C4-2B (cell line): ENCODE measurements at regions not wholly inside any gene's neighbourhood (a gene's known extent, or its start where the extent isn't known, plus 50 kb on each side); places are given as distances from the start of the nearest gene placed in this dataset.

ENCODE experiments used
- H3K27ac ChIP-seq: fragments of 450-650 bp; 2 replicates; pipeline ENCODE4 v1.5.1; 2017
- CTCF ChIP-seq: fragments of 450-650 bp; conservative IDR thresholded peaks from 2 replicates; pipeline ENCODE4 v1.5.1; 2017; ENCODE audit warnings: mild to moderate bottlenecking
- ZFX ChIP-seq: fragments of 450-650 bp; IDR thresholded peaks from 2 replicates; pipeline ENCODE4 v1.6.1; 2017

DNA sequence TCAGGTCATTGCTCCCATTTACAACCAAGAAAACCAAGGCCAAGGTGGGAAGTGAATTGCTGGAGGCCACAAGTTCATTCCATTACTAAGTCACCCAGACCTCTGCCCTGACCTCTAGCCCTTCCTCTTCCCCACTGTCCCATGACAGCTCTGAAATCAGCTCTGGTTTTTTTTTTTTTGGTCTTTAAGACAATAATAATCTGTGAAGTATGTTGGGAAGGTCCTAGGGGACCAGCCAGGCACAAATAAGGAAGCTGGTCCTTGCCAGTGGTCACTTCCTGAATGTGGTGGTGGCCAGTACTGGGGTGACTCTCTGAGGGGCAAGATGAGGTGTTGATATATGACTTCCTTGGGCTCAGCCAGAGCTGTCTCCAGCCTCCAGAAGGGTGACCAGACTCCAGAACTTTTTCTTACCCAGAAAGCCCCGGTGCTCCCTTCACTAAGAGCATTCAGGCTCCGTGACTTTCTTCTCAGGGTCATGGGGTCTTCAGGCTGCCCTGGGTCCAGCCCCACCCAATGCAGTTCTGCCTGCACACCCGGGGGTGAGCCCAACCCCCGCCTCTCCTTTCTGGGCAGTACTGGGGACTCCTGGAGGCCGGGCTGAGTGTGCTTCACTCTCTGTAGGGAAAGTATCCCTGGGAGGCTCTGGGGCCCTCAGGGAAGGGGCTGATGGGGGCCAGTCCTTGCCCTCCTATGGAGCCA, 159.6 kb downstream of the PTPRU start:
- H3K27ac ChIP-seq, result no peak overlapping the region
- no peak for TF ChIP-seq CTCF
- TF ChIP-seq ZFX, result no peak

DNA sequence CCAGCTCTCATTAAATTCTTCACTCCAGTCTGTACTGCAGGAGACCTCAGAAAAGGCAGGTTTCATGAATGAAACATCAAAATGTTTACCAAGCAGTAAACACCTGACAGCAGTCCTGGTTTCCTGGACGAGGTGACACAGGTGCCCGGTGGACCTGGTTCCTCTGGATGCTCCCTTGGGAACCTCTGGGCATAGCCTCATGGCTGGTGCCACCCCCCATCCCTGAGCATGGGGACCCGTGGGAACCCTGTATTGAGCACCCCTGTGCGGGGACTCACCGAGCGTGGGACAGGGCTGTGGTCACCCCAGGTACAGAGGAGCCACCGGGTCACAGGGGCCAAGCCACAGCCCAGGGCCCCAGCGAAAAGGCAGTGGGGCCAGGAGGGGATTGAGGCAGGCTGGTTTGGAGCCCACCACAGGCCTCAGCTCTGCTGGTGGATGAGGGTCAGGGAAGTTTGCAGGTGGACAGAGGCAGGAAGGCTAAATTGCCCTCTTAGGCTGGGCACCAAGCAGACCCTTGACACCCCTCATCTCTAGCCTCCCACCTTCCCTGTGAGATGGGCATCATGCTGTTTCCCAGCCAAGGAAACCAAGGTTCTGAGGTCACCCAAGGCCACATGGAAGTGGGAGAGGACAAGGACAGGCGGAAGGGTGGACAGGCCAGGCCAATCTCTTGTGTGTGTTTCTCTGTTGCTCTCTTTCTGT, 158.4 kb downstream of the PTPRU start:
- no peak overlapping the region for H3K27ac ChIP-seq
- TF ChIP-seq ZFX (no peak), CTCF (no peak)

GRCh38 chr1:29393451-29393826, 157.1 kb downstream of the PTPRU start:
- TF ChIP-seq CTCF, result no peak
- TF ChIP-seq ZFX, result no peak

DNA sequence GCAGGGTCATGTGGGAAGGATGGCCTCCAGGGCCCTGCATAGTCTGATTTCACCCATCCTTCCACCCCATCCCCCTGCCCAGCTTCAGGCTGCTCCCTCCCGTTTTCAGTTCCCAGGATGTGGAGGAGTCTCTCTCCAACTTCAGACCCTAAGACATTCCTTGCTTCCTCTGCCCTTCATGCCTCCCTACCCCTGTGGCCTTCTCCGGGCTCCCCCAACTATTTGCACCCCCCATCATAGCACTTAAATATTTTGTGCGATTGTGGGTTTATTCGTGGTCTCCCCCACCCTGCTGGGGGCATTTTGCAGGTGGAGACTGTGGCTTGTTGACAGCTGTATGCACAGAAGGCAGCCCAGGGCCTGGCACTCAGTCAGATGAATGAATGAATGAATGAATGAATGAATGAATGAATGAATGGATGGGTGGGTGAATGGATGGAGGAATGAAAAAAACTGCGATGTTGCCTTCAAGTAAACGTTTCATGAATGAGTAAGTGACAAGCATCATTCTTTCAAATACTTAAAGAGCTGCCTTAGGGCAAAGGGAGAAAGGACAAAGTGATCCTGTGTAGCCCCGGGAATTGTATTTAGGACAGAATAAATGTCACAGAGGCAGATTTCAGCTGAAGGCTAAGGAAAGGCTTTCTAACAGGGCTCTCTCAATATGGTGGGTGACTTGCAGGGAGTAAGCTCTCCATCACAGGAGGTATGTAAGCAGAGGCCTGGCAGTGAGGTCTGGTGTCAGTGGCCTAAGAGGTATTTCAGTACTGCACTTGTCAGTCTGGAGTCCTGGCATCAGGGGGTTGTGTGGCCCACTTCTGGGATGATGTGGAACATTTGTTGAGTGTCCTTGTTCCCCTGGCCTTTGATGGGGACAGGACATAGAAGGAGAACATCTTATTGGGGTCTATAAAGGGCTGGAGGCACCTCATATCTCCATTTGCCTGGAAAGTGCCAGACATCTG, 156.4 kb downstream of the PTPRU start:
- H3K27ac ChIP-seq, result no peak overlapping the region
- TF ChIP-seq ZFX, result no peak
- no peak for TF ChIP-seq CTCF

More at GRCh38 chr1:29393451-29393826, 157.1 kb downstream of the PTPRU start:
- H3K27ac ChIP-seq, result no peak overlapping the region

- H3K27ac ChIP-seq, result no peak overlapping the region
- TF ChIP-seq ZFX, result no peak
- no peak for TF ChIP-seq CTCF
Measured at GRCh38 chr1:29392036-29392435, 155.7 kb downstream of the PTPRU start.

DNA sequence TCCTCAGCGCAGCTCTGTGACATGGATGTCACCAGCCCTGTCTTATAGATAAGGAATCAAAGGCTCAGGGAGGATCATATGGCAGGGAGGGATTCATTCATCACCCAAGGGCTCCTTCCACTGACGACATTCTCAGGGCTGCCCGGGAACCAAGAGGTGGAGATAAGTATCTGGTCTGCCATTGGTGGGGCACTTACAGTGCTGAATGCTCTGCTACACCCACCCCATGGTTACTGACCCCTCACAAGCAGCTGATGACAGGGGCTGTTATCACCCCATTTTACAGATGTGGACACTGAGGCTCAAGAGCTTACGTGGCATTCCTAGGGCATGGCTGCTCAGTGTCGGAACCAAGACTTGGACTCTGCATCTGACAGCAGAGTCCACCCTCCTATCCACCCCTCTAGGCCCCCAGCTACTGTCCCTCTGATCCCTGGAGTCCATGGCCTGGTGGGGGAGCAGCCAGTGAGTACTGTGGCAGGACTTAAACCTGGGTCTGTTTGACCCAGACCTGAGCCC, 155.1 kb downstream of the PTPRU start:
- H3K27ac ChIP-seq, result no peak overlapping the region
- no peak for TF ChIP-seq CTCF
- no peak for TF ChIP-seq ZFX
